Testis (tissue), 2 donors: ENCODE measurements at regions not wholly inside any gene's neighbourhood (a gene's known extent, or its start where the extent isn't known, plus 50 kb on each side); places are given as distances from the start of the nearest gene placed in this dataset.

ENCODE experiments used
- CTCF ChIP-seq, 3 experiments: fragments of 450-650 bp in 2 of 3; fragments of 200-600 bp in 1 of 3; sonication (generic) in 1 of 3; IDR thresholded peaks; one replicate each; pipeline ENCODE4 v1.5.1; 2016 to 2019; ENCODE audit warnings: antibody characterized with exemption in 3 of 3, mild to moderate bottlenecking in 2 of 3, moderate library complexity in 1 of 3
- POLR2A ChIP-seq: fragments of 450-650 bp; IDR thresholded peaks from one replicate; pipeline ENCODE4 v1.6.1; 2017; ENCODE audit warnings: antibody characterized with exemption, mild to moderate bottlenecking, moderate library complexity

GRCh38 chr3:116630494-116630893 lies 79.1 kb upstream of the TUSC7 start:
- TF ChIP-seq CTCF (IDR thresholded peaks at IDR 0.05) (no peak), POLR2A (no peak)
